HepG2 (cell line): ENCODE measurements at regions not wholly inside any gene's neighbourhood (a gene's known extent, or its start where the extent isn't known, plus 50 kb on each side); places are given as distances from the start of the nearest gene placed in this dataset.

Source experiments
- ATAC-seq: fragments of 200-7000 bp; cut with Tn5 transposase; 3 replicates; pipeline ENCODE4 v1.9.1; 2020; ENCODE audit warnings: mild to moderate bottlenecking, moderate library complexity
- BruUV-seq: library from RNA; stranded (reverse); fragments of 400-500 nt; replicated peaks from 2 replicates; lab custom pipeline; 2021; lab: Mats Ljungman, UMichigan
- CTCF ChIA-PET: fragments of 300-600 bp; formaldehyde crosslinking; extraction: SDS; loops from one replicate; lab custom pipeline; 2021; ENCODE audit warnings: low total read pairs, inconsistent platforms, low intra/inter-chr PET ratio; lab: Yijun Ruan, JAX
- POLR2A ChIA-PET: fragments of 350-600 bp; sonication (Branson Sonifier 250); formaldehyde crosslinking; loops from one replicate; lab custom pipeline; 2020; ENCODE audit warnings: antibody characterized with exemption, inconsistent platforms; lab: Yijun Ruan, JAX
- DNase-seq: peaks from one replicate; pipeline ENCODE4 v3.0.0-alpha.2; 2015; ENCODE audit warnings: low spot score
- FAIRE-seq: peaks from 3 replicates; lab custom pipeline; 2011; peaks lifted over from hg19 to GRCh38; lab: Jason Lieb, UNC
- H2AFZ ChIP-seq: one replicate; pipeline ENCODE4 v1.6.1; 2011; ENCODE audit warnings: low read length, inconsistent platforms
- H3K27ac ChIP-seq: fragments of 300-600 bp; 3 replicates; pipeline ENCODE4 v1.8.0; 2011; ENCODE audit warnings: mixed run types, mild to moderate bottlenecking, mixed read lengths, low read length, inconsistent platforms; ENCODE audit not compliant: insufficient read depth; ENCODE audit errors: extremely low read length
- H3K27me3 ChIP-seq, 2 experiments: fragments of 200-600 bp in 1 of 2; 2 replicates in 1 of 2; 3 replicates in 1 of 2; pipeline versions ENCODE4 v1.6.0 to v1.8.0; 2011; ENCODE audit warnings: low read length in 2 of 2, mild to moderate bottlenecking in 2 of 2, moderate library complexity in 2 of 2, inconsistent platforms in 1 of 2; ENCODE audit not compliant: insufficient read depth in 2 of 2, control insufficient read depth in 1 of 2
- H3K36me3 ChIP-seq, 2 experiments: fragments of 200-600 bp in 1 of 2; replicated peaks in 1 of 2; 2 replicates in 1 of 2; 3 replicates in 1 of 2; pipeline versions ENCODE4 v1.5.1 to v1.8.0; 2011; ENCODE audit warnings: low read length in 2 of 2, inconsistent platforms in 1 of 2; ENCODE audit not compliant: insufficient read depth in 2 of 2, control insufficient read depth in 1 of 2
- H3K4me1 ChIP-seq: 2 replicates; pipeline ENCODE4 v1.5.1; 2012; ENCODE audit warnings: low read length, inconsistent platforms; ENCODE audit not compliant: insufficient read depth
- H3K4me2 ChIP-seq: 2 replicates; pipeline ENCODE4 v1.6.0; 2011; ENCODE audit warnings: low read depth, low read length, inconsistent platforms
- H3K4me3 ChIP-seq, 3 experiments: fragments of 200-600 bp in 1 of 3; sonication (generic), shearing (Covaris generic) in 1 of 3; replicated peaks in 1 of 3; 2 replicates each; pipeline ENCODE4 v1.5.1; 2011 to 2016; ENCODE audit warnings: low read length in 3 of 3, inconsistent platforms in 2 of 3, low read depth in 2 of 3, mild to moderate bottlenecking in 2 of 3, control low read depth in 1 of 3, mixed read lengths in 1 of 3; ENCODE audit not compliant: insufficient read depth in 1 of 3
- H3K79me2 ChIP-seq: one replicate; pipeline ENCODE4 v1.6.1; 2011; ENCODE audit warnings: low read length, inconsistent platforms; ENCODE audit not compliant: insufficient read depth
- H3K9ac ChIP-seq: 2 replicates; pipeline ENCODE4 v1.6.0; 2011; ENCODE audit warnings: mild to moderate bottlenecking, low read depth, low read length, inconsistent platforms; ENCODE audit not compliant: insufficient read depth
- H3K9me3 ChIP-seq: 2 replicates; pipeline ENCODE4 v1.5.1; 2012; ENCODE audit warnings: mild to moderate bottlenecking, low read length
- H4K20me1 ChIP-seq: 2 replicates; pipeline ENCODE4 v1.6.0; 2011; ENCODE audit warnings: inconsistent platforms, mild to moderate bottlenecking, low read length, moderate library complexity; ENCODE audit not compliant: insufficient read depth
- CERS6 ChIP-seq: sonication (generic); formaldehyde crosslinking; IDR thresholded peaks from 2 replicates; pipeline ENCODE4 v1.5.0; 2020; ENCODE audit warnings: missing genetic modification reagents
- ETV6 ChIP-seq: sonication (generic); formaldehyde crosslinking; conservative IDR thresholded peaks from 2 replicates; pipeline ENCODE4 v1.4.0; 2020; ENCODE audit warnings: missing genetic modification reagents
- FOXO1 ChIP-seq: sonication (generic); formaldehyde crosslinking; IDR thresholded peaks from 2 replicates; pipeline ENCODE4 v1.4.0; 2020; ENCODE audit warnings: missing genetic modification reagents
- RFXAP ChIP-seq: sonication (generic); formaldehyde crosslinking; IDR thresholded peaks from 2 replicates; pipeline ENCODE4 v1.4.0; 2020; ENCODE audit warnings: missing genetic modification reagents, borderline replicate concordance
- SALL2 ChIP-seq: sonication (generic); formaldehyde crosslinking; IDR thresholded peaks from 2 replicates; pipeline ENCODE4 v1.8.1; 2023; ENCODE audit warnings: mild to moderate bottlenecking, missing genetic modification reagents, inconsistent platforms
- SMC3 ChIP-seq: IDR thresholded peaks from 2 replicates; pipeline ENCODE4 v1.6.1; 2011; ENCODE audit warnings: low read length, improper control_type of control experiment
- SOX5 ChIP-seq: IDR thresholded peaks from 2 replicates; pipeline ENCODE4 v1.6.1; 2016; ENCODE audit warnings: borderline replicate concordance
- ZNF281 ChIP-seq: sonication (generic); formaldehyde crosslinking; IDR thresholded peaks from 2 replicates; pipeline ENCODE4 v1.4.0; 2020; ENCODE audit warnings: missing genetic modification reagents, borderline replicate concordance
- ZNF589 ChIP-seq: sonication (generic); formaldehyde crosslinking; conservative IDR thresholded peaks from 2 replicates; pipeline ENCODE4 v1.8.0; 2022; ENCODE audit warnings: mild to moderate bottlenecking, moderate library complexity, missing genetic modification reagents
- WGBS: methylation state at CpG from one replicate; pipeline ENCODE4 v1.1.6; 2017; ENCODE audit warnings: low lambda C conversion rate; 5-methylcytosine and 5-hydroxymethylcytosine counted together
- in situ Hi-C: cut with HindIII; loops from 2 replicates; pipeline ENCODE4 v1.10.0; 2017; ENCODE audit warnings: low pct_unique_long_range_greater_than_20kb; ENCODE audit not compliant: extremely low pct_ligation_motif_present
- intact Hi-C: fragments of 100-400 bp; cut with micrococcal nuclease; formaldehyde crosslinking; loops from one replicate; pipeline ENCODE4 v1.10.0; 2022; ENCODE audit not compliant: unreplicated experiment

- no TSS peak for BruUV-seq
- Histone ChIP-seq H3K9ac (no peak overlapping the region), H3K4me2 (no peak overlapping the region), H2AFZ (no peak overlapping the region), H3K79me2 (no peaks in the 10 kb centered on the region), H3K27me3 (peaks cover 0 to 34% of the 10 kb centered on the region in 2 experiments; a peak in 4 of 5 replicates), H4K20me1 (no peaks in the 10 kb centered on the region), H3K4me3 (no peak overlapping the region), H3K36me3 (no peaks in the 10 kb centered on the region), H3K9me3 (no peaks in the 10 kb centered on the region), H3K4me1 (0 out of 2 replicates have a peak, but pooled peaks cover 5% of the 10 kb centered on the region), H3K27ac (no peak overlapping the region)
- ATAC-seq, result no peak
- CTCF ChIA-PET, result no interaction called here
- 26% methylated on average over 4 of the region's 4 CpGs for WGBS
- intact Hi-C loops (no loop called here), in situ Hi-C loops (no loop called here)
- FAIRE-seq, result no peak
- POLR2A ChIA-PET, result no interaction called here
- DNase-seq, result no peak
- TF ChIP-seq SOX5 (CRISPR knock-in tag) (no peak), RFXAP (no peak), ETV6 (no peak), SALL2 (no peak), FOXO1 (CRISPR knock-in tag) (no peak), ZNF589 (CRISPR knock-in tag) (no peak), SMC3 (no peak), ZNF281 (CRISPR knock-in tag) (no peak), CERS6 (CRISPR knock-in tag) (no peak)
These were observed 62.9 kb upstream of the DOCK1 start for GRCh38 chr10:126842356-126842755.
